GM12878 (cell line): ENCODE measurements at regions not wholly inside any gene's neighbourhood (a gene's known extent, or its start where the extent isn't known, plus 50 kb on each side); places are given as distances from the start of the nearest gene placed in this dataset.

Experiments
- CTCF ChIP-seq, 3 experiments: IDR thresholded peaks in 2 of 3; conservative IDR thresholded peaks in 1 of 3; 2 replicates each; pipeline ENCODE4 v1.5.1; 2011; ENCODE audit warnings: low read depth in 3 of 3, low read length in 3 of 3, mild to moderate bottlenecking in 3 of 3, control low read depth in 2 of 3, moderate library complexity in 2 of 3, inconsistent platforms in 1 of 3, mixed read lengths in 1 of 3; ENCODE audit not compliant: control insufficient read depth in 2 of 3, insufficient read depth in 1 of 3; ENCODE audit errors: extremely low read depth in 1 of 3
- EZH2 ChIP-seq: IDR thresholded peaks from 2 replicates; pipeline ENCODE4 v1.6.1; 2012; ENCODE audit warnings: low read depth, mild to moderate bottlenecking, control low read depth, inconsistent platforms, low read length, borderline replicate concordance; ENCODE audit not compliant: control insufficient read depth
- HDAC6 ChIP-seq: fragments of 200-600 bp; sonication (generic); IDR thresholded peaks from one replicate; pipeline ENCODE4 v1.8.0; 2017; ENCODE audit warnings: antibody characterized with exemption; ENCODE audit not compliant: unreplicated experiment
- POLR2A ChIP-seq: IDR thresholded peaks from 2 replicates; pipeline ENCODE4 v1.6.1; 2011; ENCODE audit warnings: low read depth, mild to moderate bottlenecking, low read length
- POLR2AphosphoS5 ChIP-seq: IDR thresholded peaks from 2 replicates; pipeline ENCODE4 v1.6.1; 2011; ENCODE audit warnings: mild to moderate bottlenecking, low read length, inconsistent platforms
- SP1 ChIP-seq: IDR thresholded peaks from one replicate; pipeline ENCODE4 v1.6.1; 2011; ENCODE audit warnings: low read depth, low read length
- ZNF274 ChIP-seq: IDR thresholded peaks from one replicate; pipeline ENCODE4 v1.8.0; 2011; ENCODE audit not compliant: insufficient read length, insufficient read depth

- TF ChIP-seq SP1 (no peak), CTCF (IDR thresholded peaks at IDR 0.05 in 2 of 3, conservative IDR thresholded peaks at IDR 0.05 in 1 of 3; ENCODE audit: control insufficient read depth in 2 of 3, extremely low read depth in 1 of 3, insufficient read depth in 1 of 3, low read depth in 3 of 3, low read length in 3 of 3) (no peak), EZH2 (no peak), ZNF274 (no peak), HDAC6 (no peak), POLR2AphosphoS5 (no peak), POLR2A (no peak)
Measured at GRCh38 chr5:6003040-6003825, 375.1 kb downstream of the MED10 start.
